Upper lobe of right lung (tissue), 1 donor: ENCODE measurements at regions not wholly inside any gene's neighbourhood (a gene's known extent, or its start where the extent isn't known, plus 50 kb on each side); places are given as distances from the start of the nearest gene placed in this dataset.

Experiments
- ATAC-seq: fragments of 200-7000 bp; cut with Tn5 transposase; one replicate; pipeline ENCODE4 v1.9.1; 2020; ENCODE audit warnings: mild to moderate bottlenecking, moderate library complexity
- DNase-seq: peaks from one replicate; pipeline ENCODE4 v3.0.0-alpha.2; 2020
- H3K27ac ChIP-seq: fragments of 200-600 bp; one replicate; pipeline ENCODE4 v1.8.0; 2022
- H3K27me3 ChIP-seq: fragments of 200-600 bp; one replicate; pipeline ENCODE4 v1.8.0; 2022; ENCODE audit warnings: mild to moderate bottlenecking
- H3K36me3 ChIP-seq: fragments of 200-600 bp; one replicate; pipeline ENCODE4 v1.8.0; 2022
- H3K4me1 ChIP-seq: fragments of 200-600 bp; one replicate; pipeline ENCODE4 v1.8.0; 2022
- H3K4me3 ChIP-seq: fragments of 200-600 bp; one replicate; pipeline ENCODE4 v1.8.0; 2022; ENCODE audit warnings: mild to moderate bottlenecking
- H3K9me3 ChIP-seq: fragments of 200-600 bp; one replicate; pipeline ENCODE4 v1.8.0; 2022
- intact Hi-C: fragments of 100-400 bp; cut with DNase I; formaldehyde crosslinking; loops from one replicate; pipeline ENCODE4 v1.11.0; 2022
- TF ChIP-seq, protein P1 (sequence below): fragments of 200-600 bp; IDR thresholded peaks from one replicate; pipeline ENCODE4 v1.8.0; 2022; ENCODE audit warnings: antibody characterized with exemption
- donor health status: DM: no; HTN: yes; CAD: no; lungs with severe emphysema.

DNA sequence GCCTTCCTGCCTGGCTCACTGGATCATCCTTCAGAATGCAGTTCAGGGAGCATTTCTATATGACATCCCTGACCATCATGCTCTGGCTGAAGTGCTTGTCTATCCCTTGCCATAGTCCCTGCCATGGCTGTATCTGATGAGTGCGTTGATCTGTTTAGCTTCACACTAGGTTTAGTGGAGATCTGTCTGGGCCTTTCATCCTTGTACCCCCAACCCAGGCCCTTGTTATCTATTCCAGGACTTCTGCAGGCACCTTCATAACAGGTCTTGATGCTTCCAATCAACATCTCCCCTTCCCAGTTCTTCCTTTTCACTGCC is 102.4 kb downstream of the QRSL1 start:
- no peaks in the 10 kb centered on the region for H3K9me3 ChIP-seq
- no peaks in the 10 kb centered on the region for H3K4me1 ChIP-seq
- TF ChIP-seq, protein P1, sequence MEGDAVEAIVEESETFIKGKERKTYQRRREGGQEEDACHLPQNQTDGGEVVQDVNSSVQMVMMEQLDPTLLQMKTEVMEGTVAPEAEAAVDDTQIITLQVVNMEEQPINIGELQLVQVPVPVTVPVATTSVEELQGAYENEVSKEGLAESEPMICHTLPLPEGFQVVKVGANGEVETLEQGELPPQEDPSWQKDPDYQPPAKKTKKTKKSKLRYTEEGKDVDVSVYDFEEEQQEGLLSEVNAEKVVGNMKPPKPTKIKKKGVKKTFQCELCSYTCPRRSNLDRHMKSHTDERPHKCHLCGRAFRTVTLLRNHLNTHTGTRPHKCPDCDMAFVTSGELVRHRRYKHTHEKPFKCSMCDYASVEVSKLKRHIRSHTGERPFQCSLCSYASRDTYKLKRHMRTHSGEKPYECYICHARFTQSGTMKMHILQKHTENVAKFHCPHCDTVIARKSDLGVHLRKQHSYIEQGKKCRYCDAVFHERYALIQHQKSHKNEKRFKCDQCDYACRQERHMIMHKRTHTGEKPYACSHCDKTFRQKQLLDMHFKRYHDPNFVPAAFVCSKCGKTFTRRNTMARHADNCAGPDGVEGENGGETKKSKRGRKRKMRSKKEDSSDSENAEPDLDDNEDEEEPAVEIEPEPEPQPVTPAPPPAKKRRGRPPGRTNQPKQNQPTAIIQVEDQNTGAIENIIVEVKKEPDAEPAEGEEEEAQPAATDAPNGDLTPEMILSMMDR = no peak
- no peak for DNase-seq
- no peak overlapping the region for H3K27ac ChIP-seq
- H3K27me3 ChIP-seq = no peaks in the 10 kb centered on the region
- intact Hi-C loops = no loop called here
- no peak overlapping the region for H3K4me3 ChIP-seq
- ATAC-seq = no peak
- H3K36me3 ChIP-seq = no peaks in the 10 kb centered on the region

DNA sequence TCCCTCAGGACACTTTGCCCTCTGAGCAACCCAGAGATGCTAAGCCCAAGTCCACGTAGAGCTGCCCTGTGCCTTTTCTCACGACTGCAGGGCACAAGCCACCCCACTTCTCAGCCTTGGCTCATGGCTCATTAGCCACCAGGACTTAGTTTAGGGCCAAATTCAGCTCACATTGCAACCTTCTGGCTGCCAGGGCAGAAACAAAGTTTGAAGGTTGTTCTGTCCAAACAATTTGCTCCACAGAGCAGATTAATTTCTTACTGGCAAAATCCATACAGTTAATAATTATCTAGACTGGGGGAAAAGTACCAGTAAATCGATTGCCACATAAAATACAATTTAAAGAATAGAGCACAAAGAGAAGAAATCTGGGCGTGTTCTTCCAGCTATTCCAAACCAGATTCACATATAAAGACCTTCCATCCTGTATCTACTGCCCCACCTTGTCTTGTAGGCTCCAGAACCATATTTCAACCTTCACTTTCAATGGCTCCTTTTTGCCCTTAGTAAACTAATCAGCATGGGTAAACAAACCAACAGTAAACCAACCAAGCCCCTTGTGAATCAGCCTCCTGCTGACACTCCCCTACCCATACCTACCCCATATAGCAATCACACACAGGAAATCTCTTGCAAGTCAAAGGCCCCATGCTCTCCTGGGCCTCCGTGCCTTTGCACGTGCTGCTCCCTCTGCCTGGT is 101.9 kb downstream of the QRSL1 start:
- DNase-seq = no peak
- Histone ChIP-seq H3K27ac (no peak overlapping the region), H3K36me3 (no peaks in the 10 kb centered on the region)

DNA sequence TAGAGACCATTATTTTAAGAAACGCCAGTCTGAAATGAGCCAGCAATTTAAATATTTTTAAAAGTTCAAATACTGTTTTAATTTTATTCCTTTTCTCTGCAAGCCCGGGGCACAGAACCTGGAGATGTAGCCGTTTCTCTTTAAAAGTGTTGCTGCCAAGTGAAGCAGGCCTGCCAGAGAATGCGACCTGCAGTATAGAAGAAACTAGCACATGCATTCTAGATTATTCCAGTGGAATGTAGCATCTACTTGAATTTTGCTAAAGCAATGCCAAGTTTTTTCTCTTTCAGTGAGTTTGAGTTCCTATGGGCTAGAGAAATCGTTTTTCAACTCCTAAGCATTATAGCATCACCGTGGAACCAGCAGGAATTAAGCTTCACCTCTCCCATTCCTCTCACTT is 101.3 kb downstream of the QRSL1 start:
- Histone ChIP-seq H3K4me1 (no peaks in the 10 kb centered on the region), H3K27me3 (no peaks in the 10 kb centered on the region), H3K4me3 (no peak overlapping the region), H3K36me3 (no peaks in the 10 kb centered on the region), H3K27ac (no peak overlapping the region), H3K9me3 (no peaks in the 10 kb centered on the region)
- ATAC-seq = no peak
- DNase-seq = no peak
- TF ChIP-seq, protein P1 = no peak
- intact Hi-C loops = no loop called here

More for the DNA sequence above, 101.9 kb downstream of the QRSL1 start:
- intact Hi-C loops = no loop called here
- ATAC-seq = peak; percentile 29
- TF ChIP-seq, protein P1 = no peak
- Histone ChIP-seq H3K4me3 (no peak overlapping the region), H3K4me1 (no peaks in the 10 kb centered on the region), H3K9me3 (no peaks in the 10 kb centered on the region), H3K27me3 (no peaks in the 10 kb centered on the region)

DNA sequence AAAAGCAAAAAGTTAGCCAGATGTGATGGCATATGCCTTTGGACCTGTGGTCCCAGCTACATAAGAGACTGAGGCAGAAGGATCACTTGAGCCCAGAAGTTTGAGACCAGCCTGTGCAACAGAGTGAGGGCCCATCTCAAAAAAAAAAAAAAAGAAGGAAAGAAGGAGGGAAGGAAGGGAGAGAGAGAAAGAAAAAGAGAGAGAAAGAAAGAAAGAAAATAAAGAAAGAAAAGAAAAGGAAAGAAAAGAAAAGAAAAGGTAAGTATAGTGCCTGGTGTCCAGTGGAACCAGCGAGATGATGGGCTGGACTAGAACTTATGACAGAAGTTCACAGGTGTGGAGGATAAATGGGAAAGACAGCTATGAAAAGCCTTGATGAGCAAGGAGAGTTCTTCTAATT is 100.9 kb downstream of the QRSL1 start:
- Histone ChIP-seq H3K9me3 (no peaks in the 10 kb centered on the region), H3K27me3 (no peaks in the 10 kb centered on the region), H3K4me1 (no peaks in the 10 kb centered on the region), H3K27ac (no peak overlapping the region), H3K4me3 (no peak overlapping the region), H3K36me3 (no peaks in the 10 kb centered on the region)
- ATAC-seq (no peak), DNase-seq (no peak)
- intact Hi-C loops = no loop called here
- TF ChIP-seq, protein P1 = no peak

DNA sequence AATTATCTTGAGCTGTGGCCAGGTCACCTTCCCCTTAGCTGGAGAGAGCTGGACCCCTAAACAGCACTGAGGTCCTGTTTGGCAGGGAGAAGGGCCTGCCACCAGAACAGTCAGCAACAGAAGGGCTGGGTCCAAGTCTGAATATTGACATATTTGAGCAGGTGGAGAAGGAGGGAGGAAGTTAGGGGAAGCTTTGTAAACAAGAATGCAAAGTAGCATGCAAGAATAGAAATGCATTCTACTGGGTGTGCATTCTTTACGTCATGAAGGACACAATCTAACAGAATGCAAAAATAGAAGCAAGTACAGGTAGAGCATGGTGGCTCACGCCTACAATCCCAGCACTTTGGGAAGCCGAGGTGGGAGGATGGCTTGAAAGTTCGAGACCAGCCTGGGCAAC is 100.5 kb downstream of the QRSL1 start:
- Histone ChIP-seq H3K27ac (no peak overlapping the region), H3K4me3 (no peak overlapping the region), H3K36me3 (no peaks in the 10 kb centered on the region), H3K4me1 (no peaks in the 10 kb centered on the region), H3K9me3 (no peaks in the 10 kb centered on the region), H3K27me3 (no peaks in the 10 kb centered on the region)
- ATAC-seq (no peak), DNase-seq (no peak)
- TF ChIP-seq, protein P1 = no peak
- intact Hi-C loops = no loop called here
